ENCODE measurements at regions not wholly inside any gene's neighbourhood (a gene's known extent, or its start where the extent isn't known, plus 50 kb on each side); places are given as distances from the start of the nearest gene placed in this dataset.

GRCh38 chr22:27685515-27685914 is 116.0 kb downstream of the MN1 start:
- Histone ChIP-seq H3K9ac (ENCODE audit: low read length) (no peak overlapping the region), H3K27ac (ENCODE audit: low read length) (no peak overlapping the region), H3K79me2 (ENCODE audit: low read length) (no peaks in the 10 kb centered on the region), H3K4me1 (ENCODE audit: low read length) (no peaks in the 10 kb centered on the region), H4K20me1 (ENCODE audit: insufficient read depth, low read length) (no peaks in the 10 kb centered on the region), H3K9me3 (ENCODE audit: insufficient read depth, low read length) (no peaks in the 10 kb centered on the region), H3K27me3 (ENCODE audit: low read depth, low read length) (peaks cover 16% of the 10 kb centered on the region), H3K36me3 (replicated peaks; ENCODE audit: low read depth, low read length) (no peaks in the 10 kb centered on the region), H3K4me3 (ENCODE audit: low read length) (no peak overlapping the region), H3K4me2 (ENCODE audit: low read length) (no peak overlapping the region), H2AFZ (ENCODE audit: low read depth, low read length) (no peak overlapping the region)
- TF ChIP-seq EZH2phosphoT487 (IDR thresholded peaks at IDR 0.05; ENCODE audit: low read depth): no peak
- TF ChIP-seq CTCF (IDR thresholded peaks at IDR 0.05; ENCODE audit: low read depth, low read length): no peak

- Histone ChIP-seq H3K9me3 (ENCODE audit: insufficient read depth, low read length) (no peaks in the 10 kb centered on the region), H3K4me2 (ENCODE audit: low read length) (no peak overlapping the region), H3K27me3 (ENCODE audit: low read depth, low read length) (peaks cover 13% of the 10 kb centered on the region; the same call in 1 of the 2 replicates), H2AFZ (ENCODE audit: low read depth, low read length) (no peak overlapping the region), H3K4me1 (ENCODE audit: low read length) (no peaks in the 10 kb centered on the region), H3K9ac (ENCODE audit: low read length) (no peak overlapping the region), H3K27ac (ENCODE audit: low read length) (no peak overlapping the region), H4K20me1 (ENCODE audit: insufficient read depth, low read length) (no peaks in the 10 kb centered on the region), H3K36me3 (replicated peaks; ENCODE audit: low read depth, low read length) (no peaks in the 10 kb centered on the region), H3K79me2 (ENCODE audit: low read length) (no peaks in the 10 kb centered on the region), H3K4me3 (ENCODE audit: low read length) (no peak overlapping the region)
- TF ChIP-seq CTCF (IDR thresholded peaks at IDR 0.05; ENCODE audit: low read depth, low read length) (no peak), EZH2phosphoT487 (IDR thresholded peaks at IDR 0.05; ENCODE audit: low read depth) (no peak)
Observed at GRCh38 chr22:27685970-27686369, 115.6 kb downstream of the MN1 start.

GRCh38 chr22:27686534-27686933 is 115.0 kb downstream of the MN1 start:
- peaks cover 7% of the 10 kb centered on the region; the same call in 1 of the 2 replicates for H3K27me3 ChIP-seq (ENCODE audit: low read depth, low read length)
- no peaks in the 10 kb centered on the region for H3K4me1 ChIP-seq (ENCODE audit: low read length)
- no peak overlapping the region for H3K4me2 ChIP-seq (ENCODE audit: low read length)
- no peaks in the 10 kb centered on the region for H3K9me3 ChIP-seq (ENCODE audit: insufficient read depth, low read length)
- no peaks in the 10 kb centered on the region for H3K36me3 ChIP-seq (replicated peaks; ENCODE audit: low read depth, low read length)
- no peaks in the 10 kb centered on the region for H3K79me2 ChIP-seq (ENCODE audit: low read length)
- no peak overlapping the region for H3K9ac ChIP-seq (ENCODE audit: low read length)
- no peak overlapping the region for H3K27ac ChIP-seq (ENCODE audit: low read length)
- H2AFZ ChIP-seq (ENCODE audit: low read depth, low read length): no peak overlapping the region
- no peak overlapping the region for H3K4me3 ChIP-seq (ENCODE audit: low read length)
- no peak for TF ChIP-seq EZH2phosphoT487 (IDR thresholded peaks at IDR 0.05; ENCODE audit: low read depth)
- TF ChIP-seq CTCF (IDR thresholded peaks at IDR 0.05; ENCODE audit: low read depth, low read length): no peak
- H4K20me1 ChIP-seq (ENCODE audit: insufficient read depth, low read length): no peaks in the 10 kb centered on the region

GRCh38 chr22:27687984-27688545 is 113.5 kb downstream of the MN1 start:
- H3K4me3 ChIP-seq (ENCODE audit: low read length): no peak overlapping the region
- no peak overlapping the region for H3K4me2 ChIP-seq (ENCODE audit: low read length)
- no peaks in the 10 kb centered on the region for H4K20me1 ChIP-seq (ENCODE audit: insufficient read depth, low read length)
- H3K4me1 ChIP-seq (ENCODE audit: low read length): no peaks in the 10 kb centered on the region
- no peak overlapping the region for H3K27ac ChIP-seq (ENCODE audit: low read length)
- no peak overlapping the region for H3K9ac ChIP-seq (ENCODE audit: low read length)
- TF ChIP-seq CTCF (IDR thresholded peaks at IDR 0.05; ENCODE audit: low read depth, low read length): no peak
- no peak for TF ChIP-seq EZH2phosphoT487 (IDR thresholded peaks at IDR 0.05; ENCODE audit: low read depth)
- peaks cover 8% of the 10 kb centered on the region; the same call in 1 of the 2 replicates for H3K27me3 ChIP-seq (ENCODE audit: low read depth, low read length)
- no peaks in the 10 kb centered on the region for H3K79me2 ChIP-seq (ENCODE audit: low read length)
- H2AFZ ChIP-seq (ENCODE audit: low read depth, low read length): no peak overlapping the region
- no peaks in the 10 kb centered on the region for H3K9me3 ChIP-seq (ENCODE audit: insufficient read depth, low read length)
- no peaks in the 10 kb centered on the region for H3K36me3 ChIP-seq (replicated peaks; ENCODE audit: low read depth, low read length)
